ENCODE measurements at regions not wholly inside any gene's neighbourhood (a gene's known extent, or its start where the extent isn't known, plus 50 kb on each side); places are given as distances from the start of the nearest gene placed in this dataset.

- ATAC-seq (ENCODE audit: low FRiP score in 2 of 2) (no peak), DNase-seq (no peak)
- no peaks in the 10 kb centered on the region for H3K27me3 ChIP-seq
- WGBS, 2 donors, result 75 to 76% methylated on average over 2 of the region's 2 CpGs
- TF ChIP-seq CTCF (IDR thresholded peaks at IDR 0.05) (no peak), POLR2AphosphoS5 (IDR thresholded peaks at IDR 0.05) (no peak), EP300 (IDR thresholded peaks at IDR 0.05) (no peak), POLR2A (IDR thresholded peaks at IDR 0.05) (no peak)
- no peak overlapping the region for H3K4me3 ChIP-seq
- no peaks in the 10 kb centered on the region for H3K4me1 ChIP-seq
- H3K27ac ChIP-seq, result no peak overlapping the region
- H3K36me3 ChIP-seq, result no peaks in the 10 kb centered on the region
- no peaks in the 10 kb centered on the region for H3K9me3 ChIP-seq
Measured at GRCh38 chr4:27515140-27515539, 654.5 kb downstream of the STIM2 start.

GRCh38 chr4:27518876-27519275 is 658.2 kb downstream of the STIM2 start:
- 51 to 61% methylated on average over 2 of the region's 2 CpGs for WGBS, 2 donors
- no peak for DNase-seq
- Histone ChIP-seq H3K27me3 (no peaks in the 10 kb centered on the region), H3K9me3 (no peaks in the 10 kb centered on the region), H3K36me3 (no peaks in the 10 kb centered on the region), H3K27ac (no peak overlapping the region), H3K4me3 (no peak overlapping the region), H3K4me1 (no peaks in the 10 kb centered on the region)
- no peak for ATAC-seq (ENCODE audit: low FRiP score in 2 of 2)
- TF ChIP-seq EP300 (IDR thresholded peaks at IDR 0.05) (no peak), POLR2AphosphoS5 (IDR thresholded peaks at IDR 0.05) (no peak), CTCF (IDR thresholded peaks at IDR 0.05) (no peak), POLR2A (IDR thresholded peaks at IDR 0.05) (no peak)

- DNase-seq (no peak), ATAC-seq (ENCODE audit: low FRiP score in 2 of 2) (no peak)
- Histone ChIP-seq H3K27ac (no peak overlapping the region), H3K4me1 (no peaks in the 10 kb centered on the region), H3K36me3 (no peaks in the 10 kb centered on the region), H3K9me3 (no peaks in the 10 kb centered on the region), H3K27me3 (no peaks in the 10 kb centered on the region), H3K4me3 (no peak overlapping the region)
- 79 to 88% methylated on average over 2 of the region's 2 CpGs for WGBS, 2 donors
- no peak for TF ChIP-seq POLR2AphosphoS5 (IDR thresholded peaks at IDR 0.05)
- TF ChIP-seq POLR2A (IDR thresholded peaks at IDR 0.05), result no peak
- no peak for TF ChIP-seq CTCF (IDR thresholded peaks at IDR 0.05)
- TF ChIP-seq EP300 (IDR thresholded peaks at IDR 0.05), result no peak
Measured at GRCh38 chr4:27524224-27524623, 663.6 kb downstream of the STIM2 start.

GRCh38 chr4:27534488-27534887 is 673.8 kb downstream of the STIM2 start:
- Histone ChIP-seq H3K4me1 (no peaks in the 10 kb centered on the region), H3K27ac (no peak overlapping the region), H3K36me3 (no peaks in the 10 kb centered on the region), H3K4me3 (no peak overlapping the region), H3K27me3 (no peaks in the 10 kb centered on the region), H3K9me3 (no peaks in the 10 kb centered on the region)
- TF ChIP-seq EP300 (IDR thresholded peaks at IDR 0.05) (no peak), POLR2A (IDR thresholded peaks at IDR 0.05) (no peak), POLR2AphosphoS5 (IDR thresholded peaks at IDR 0.05) (no peak), CTCF (IDR thresholded peaks at IDR 0.05) (no peak)
- no peak for DNase-seq
- WGBS, 2 donors, result 40 to 56% methylated on average over 1 of the region's 1 CpG
- ATAC-seq (ENCODE audit: low FRiP score in 2 of 2), result no peak

- peaks cover 0 to 6% (median 0%) of the 10 kb centered on the region in 4 donors for H3K4me1 ChIP-seq
- no peaks in the 10 kb centered on the region for H3K36me3 ChIP-seq
- H3K4me3 ChIP-seq, result no peak overlapping the region
- peak in 1 of 2 donors; percentile 46 for ATAC-seq (ENCODE audit: low FRiP score in 2 of 2)
- peak in 1 of 2 donors; percentile 42 for DNase-seq
- TF ChIP-seq CTCF (IDR thresholded peaks at IDR 0.05) (no peak), POLR2A (IDR thresholded peaks at IDR 0.05) (no peak), EP300 (IDR thresholded peaks at IDR 0.05) (no peak), POLR2AphosphoS5 (IDR thresholded peaks at IDR 0.05) (no peak)
- no peak overlapping the region for H3K27ac ChIP-seq
- no peaks in the 10 kb centered on the region for H3K27me3 ChIP-seq
- H3K9me3 ChIP-seq, result no peaks in the 10 kb centered on the region
- 76 to 80% methylated on average over 11 of the region's 11 CpGs for WGBS, 2 donors
Measured at GRCh38 chr4:27568236-27568951, 707.8 kb downstream of the STIM2 start.
